GM19324 (cell line): ENCODE measurements at regions not wholly inside any gene's neighbourhood (a gene's known extent, or its start where the extent isn't known, plus 50 kb on each side); places are given as distances from the start of the nearest gene placed in this dataset.

Experiments
- ATAC-seq: cut with Tn5 transposase; IDR thresholded peaks from one replicate; pipeline ENCODE4 v1.9.1; 2021; ENCODE audit warnings: mild to moderate bottlenecking, moderate library complexity; ENCODE audit not compliant: unreplicated experiment, low FRiP score

GRCh38 chr10:128594688-128595087 is 468.5 kb upstream of the MKI67 start:
- no peak for ATAC-seq

GRCh38 chr10:128596906-128597305 is 470.7 kb upstream of the MKI67 start:
- no peak for ATAC-seq

GRCh38 chr10:128599030-128599429 is 472.8 kb upstream of the MKI67 start:
- no peak for ATAC-seq

- ATAC-seq, result no peak
Observed at GRCh38 chr10:128599538-128599937, 473.3 kb upstream of the MKI67 start.

GRCh38 chr10:128602183-128602582 is 476.0 kb upstream of the MKI67 start:
- no peak for ATAC-seq

- no peak for ATAC-seq
Observed at GRCh38 chr10:128604025-128604424, 477.8 kb upstream of the MKI67 start.

GRCh38 chr10:128605180-128605579 is 479.0 kb upstream of the MKI67 start:
- no peak for ATAC-seq

- no peak for ATAC-seq
Observed at GRCh38 chr10:128606055-128606454, 479.8 kb upstream of the MKI67 start.

GRCh38 chr10:128608791-128609190 is 482.6 kb upstream of the MKI67 start:
- ATAC-seq, result no peak

- no peak for ATAC-seq
Observed at GRCh38 chr10:128609460-128609859, 483.2 kb upstream of the MKI67 start.

GRCh38 chr10:128610113-128610512 is 483.9 kb upstream of the MKI67 start:
- no peak for ATAC-seq

- no peak for ATAC-seq
Observed at GRCh38 chr10:128612195-128612594, 486.0 kb upstream of the MKI67 start.

GRCh38 chr10:128612631-128613030 is 486.4 kb upstream of the MKI67 start:
- ATAC-seq, result no peak

- ATAC-seq, result no peak
Observed at GRCh38 chr10:128614016-128614605, 487.9 kb upstream of the MKI67 start.

- no peak for ATAC-seq
Observed at GRCh38 chr10:128614802-128615553, 488.8 kb upstream of the MKI67 start.

- ATAC-seq, result no peak
Observed at GRCh38 chr10:128617532-128617931, 491.3 kb upstream of the MKI67 start.

- ATAC-seq, result no peak
Observed at GRCh38 chr10:128622706-128623105, 496.5 kb upstream of the MKI67 start.

- no peak for ATAC-seq
Observed at GRCh38 chr10:128623776-128624175, 497.6 kb upstream of the MKI67 start.

GRCh38 chr10:128624656-128625530 is 498.7 kb upstream of the MKI67 start:
- no peak for ATAC-seq

- no peak for ATAC-seq
Observed at GRCh38 chr10:128625926-128626325, 499.7 kb upstream of the MKI67 start.

- ATAC-seq, result no peak
Observed at GRCh38 chr10:128626397-128627000, 500.3 kb upstream of the MKI67 start.
